ENCODE measurements at regions not wholly inside any gene's neighbourhood (a gene's known extent, or its start where the extent isn't known, plus 50 kb on each side); places are given as distances from the start of the nearest gene placed in this dataset.

DNA sequence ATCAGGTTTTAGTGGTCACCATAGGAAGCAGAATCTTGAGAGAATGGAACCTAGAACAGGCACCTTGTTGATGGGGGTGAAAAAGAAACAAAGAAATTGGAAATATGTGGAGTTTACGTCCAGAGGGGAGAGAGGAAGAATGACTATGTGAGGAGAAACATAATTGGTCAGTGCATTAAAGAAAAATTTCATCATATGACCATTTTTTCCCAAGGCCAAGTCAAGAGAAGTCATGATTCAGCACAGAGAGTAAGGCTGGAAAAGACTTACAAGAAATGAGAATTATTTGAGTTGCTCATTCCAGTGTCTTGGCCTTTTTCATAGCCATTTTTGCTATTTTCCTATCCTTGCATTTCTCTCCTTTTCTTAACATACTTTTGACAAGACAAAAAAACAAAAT is 421.7 kb downstream of the EFNB2 start:
- ATAC-seq (ENCODE audit: low FRiP score) (no peak), DNase-seq (ENCODE audit: low spot score) (no peak)
- TF ChIP-seq, protein P1, sequence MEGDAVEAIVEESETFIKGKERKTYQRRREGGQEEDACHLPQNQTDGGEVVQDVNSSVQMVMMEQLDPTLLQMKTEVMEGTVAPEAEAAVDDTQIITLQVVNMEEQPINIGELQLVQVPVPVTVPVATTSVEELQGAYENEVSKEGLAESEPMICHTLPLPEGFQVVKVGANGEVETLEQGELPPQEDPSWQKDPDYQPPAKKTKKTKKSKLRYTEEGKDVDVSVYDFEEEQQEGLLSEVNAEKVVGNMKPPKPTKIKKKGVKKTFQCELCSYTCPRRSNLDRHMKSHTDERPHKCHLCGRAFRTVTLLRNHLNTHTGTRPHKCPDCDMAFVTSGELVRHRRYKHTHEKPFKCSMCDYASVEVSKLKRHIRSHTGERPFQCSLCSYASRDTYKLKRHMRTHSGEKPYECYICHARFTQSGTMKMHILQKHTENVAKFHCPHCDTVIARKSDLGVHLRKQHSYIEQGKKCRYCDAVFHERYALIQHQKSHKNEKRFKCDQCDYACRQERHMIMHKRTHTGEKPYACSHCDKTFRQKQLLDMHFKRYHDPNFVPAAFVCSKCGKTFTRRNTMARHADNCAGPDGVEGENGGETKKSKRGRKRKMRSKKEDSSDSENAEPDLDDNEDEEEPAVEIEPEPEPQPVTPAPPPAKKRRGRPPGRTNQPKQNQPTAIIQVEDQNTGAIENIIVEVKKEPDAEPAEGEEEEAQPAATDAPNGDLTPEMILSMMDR (IDR thresholded peaks at IDR 0.05) = no peak

DNA sequence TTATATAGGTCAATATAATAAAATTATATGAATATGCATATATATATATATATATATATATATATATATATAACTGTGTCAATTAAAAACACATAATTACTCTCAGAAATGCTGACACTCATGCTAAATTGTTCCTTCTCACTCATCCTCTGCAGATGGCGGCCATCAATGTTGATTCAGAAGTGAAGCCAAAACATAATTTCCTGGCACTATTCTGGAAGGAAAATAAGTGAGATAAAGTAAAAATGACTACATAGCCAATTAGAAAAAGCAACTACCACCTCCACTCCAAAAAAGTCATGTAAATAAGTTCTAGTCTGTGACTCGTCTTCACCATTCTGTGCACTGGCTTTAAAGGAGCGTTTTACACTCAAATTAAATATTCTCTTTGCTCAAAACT is 423.3 kb downstream of the EFNB2 start:
- DNase-seq (ENCODE audit: low spot score) = no peak
- ATAC-seq (ENCODE audit: low FRiP score) = no peak
- TF ChIP-seq, protein P1 (IDR thresholded peaks at IDR 0.05) = no peak

DNA sequence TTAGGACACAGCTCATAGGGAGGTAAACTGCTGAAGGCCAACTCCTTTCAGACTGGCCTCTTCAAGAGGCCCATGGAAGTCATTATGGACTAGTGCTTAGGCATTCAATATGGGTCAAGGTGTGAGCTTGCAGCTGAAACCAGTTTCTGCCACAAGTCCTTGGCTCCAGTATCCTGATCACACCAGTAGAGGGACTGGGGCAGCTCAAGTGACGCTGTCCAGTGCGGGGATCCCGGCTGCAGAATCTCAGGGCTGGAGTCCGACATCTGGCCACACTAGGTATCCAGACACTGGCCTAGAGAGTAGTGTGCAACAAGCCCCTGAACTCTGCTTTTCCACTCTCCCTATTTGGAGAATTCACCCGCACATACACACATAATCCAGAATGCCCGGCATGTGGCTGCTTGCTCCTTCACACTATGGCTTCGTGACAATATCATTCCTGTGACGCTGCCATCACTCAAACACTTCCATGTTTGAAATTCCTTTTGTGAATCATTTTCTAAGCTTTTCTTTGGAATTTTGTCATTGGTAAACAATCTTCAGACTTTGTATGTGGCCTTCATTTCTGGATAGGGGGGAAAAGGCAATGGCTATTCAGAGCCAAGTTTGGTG is 425.1 kb downstream of the EFNB2 start:
- DNase-seq (ENCODE audit: low spot score) = no peak

DNA sequence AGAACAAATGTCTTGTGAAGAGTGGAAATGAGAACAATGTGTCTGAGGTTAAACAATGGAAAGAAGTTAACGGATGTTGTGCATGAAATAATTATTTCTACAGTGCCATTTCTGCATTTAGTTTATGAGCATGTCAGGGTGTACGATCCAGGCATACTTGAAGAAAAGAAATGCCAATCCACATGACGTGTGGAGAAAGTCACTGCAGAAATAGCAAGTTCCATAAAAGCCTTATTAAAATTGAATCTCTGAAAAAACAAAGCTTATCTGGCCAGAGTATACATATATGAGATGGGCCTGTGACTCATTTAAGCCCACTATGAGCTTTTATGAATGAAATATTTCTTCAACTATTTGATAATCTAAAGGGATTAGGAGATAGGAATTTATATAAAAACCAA is 426.1 kb downstream of the EFNB2 start:
- TF ChIP-seq, protein P1 (IDR thresholded peaks at IDR 0.05) = no peak
- ATAC-seq (ENCODE audit: low FRiP score) (no peak), DNase-seq (ENCODE audit: low spot score) (no peak)

More for the DNA sequence above, 425.1 kb downstream of the EFNB2 start:
- TF ChIP-seq, protein P1 (IDR thresholded peaks at IDR 0.05) = no peak
- no peak for ATAC-seq (ENCODE audit: low FRiP score)

GRCh38 chr13:106108346-106108745 is 427.1 kb downstream of the EFNB2 start:
- ATAC-seq (ENCODE audit: low FRiP score) = no peak
- no peak for DNase-seq (ENCODE audit: low spot score)
- TF ChIP-seq, protein P1 (IDR thresholded peaks at IDR 0.05) = no peak

- DNase-seq (ENCODE audit: low spot score) (no peak), ATAC-seq (ENCODE audit: low FRiP score) (no peak)
- TF ChIP-seq, protein P1 (IDR thresholded peaks at IDR 0.05) = no peak
Observed at GRCh38 chr13:106107061-106107460, 428.4 kb downstream of the EFNB2 start.

GRCh38 chr13:106105153-106105552 is 430.3 kb downstream of the EFNB2 start:
- TF ChIP-seq, protein P1 (IDR thresholded peaks at IDR 0.05) = no peak
- DNase-seq (ENCODE audit: low spot score) (no peak), ATAC-seq (ENCODE audit: low FRiP score) (no peak)

Data from omental fat pad (tissue), 3 donors.